ENCODE measurements at regions not wholly inside any gene's neighbourhood (a gene's known extent, or its start where the extent isn't known, plus 50 kb on each side); places are given as distances from the start of the nearest gene placed in this dataset.

- H3K36me3 ChIP-seq (ENCODE audit: control insufficient read depth in 2 of 2, insufficient read depth in 2 of 2, low read length in 1 of 2), result no peaks in the 10 kb centered on the region
- FAIRE-seq, result no peak
- intact Hi-C loops (cut with micrococcal nuclease; ENCODE audit: unreplicated experiment), result no loop called here
- ATAC-seq, result no peak
- CTCF ChIA-PET, result no interaction called here
- H3K9ac ChIP-seq (ENCODE audit: control insufficient read depth, insufficient read depth, low read length), result no peak overlapping the region
- no peaks in the 10 kb centered on the region for H3K4me1 ChIP-seq (ENCODE audit: control insufficient read depth, insufficient read depth, low read length)
- BruUV-seq (replicated peaks), result no TSS peak
- H3K27ac ChIP-seq (ENCODE audit: control insufficient read depth, insufficient read depth), result no peak overlapping the region
- POLR2A ChIA-PET, result no interaction called here
- H3K27me3 ChIP-seq (replicated peaks in 1 of 2; ENCODE audit: control insufficient read depth in 2 of 2, insufficient read depth in 2 of 2, low read length in 1 of 2), result no peaks in the 10 kb centered on the region
- H3K4me2 ChIP-seq (ENCODE audit: control insufficient read depth, insufficient read depth), result no peak overlapping the region
- no peaks in the 10 kb centered on the region for H3K79me2 ChIP-seq (ENCODE audit: control insufficient read depth, insufficient read depth, low read length)
- no peaks in the 10 kb centered on the region for H3K9me3 ChIP-seq (replicated peaks; ENCODE audit: control insufficient read depth, insufficient read depth, low read length)
- in situ Hi-C loops (cut with MboI), result no loop called here
- SMC1A ChIA-PET (ENCODE audit: uncharacterized antibody, unreplicated experiment), result no interaction called here
- no peak for TF ChIP-seq KLF5 (IDR thresholded peaks at IDR 0.05; ENCODE audit: partially characterized antibody)
- TF ChIP-seq FOXM1 (IDR thresholded peaks at IDR 0.05; ENCODE audit: low read depth, low read length), result no peak
- no peak for TF ChIP-seq JUND (IDR thresholded peaks at IDR 0.05; ENCODE audit: low read depth, low read length)
- no peak for TF ChIP-seq RAD51 (IDR thresholded peaks at IDR 0.05)
- TF ChIP-seq CTCF (IDR thresholded peaks at IDR 0.05 in 2 of 3, conservative IDR thresholded peaks at IDR 0.05 in 1 of 3; ENCODE audit: control insufficient read depth in 2 of 3, extremely low read depth in 1 of 3, insufficient read depth in 1 of 3, low read depth in 3 of 3, low read length in 3 of 3), result no peak
- TF ChIP-seq TAF1 (IDR thresholded peaks at IDR 0.05; ENCODE audit: borderline replicate concordance, low read depth, low read length), result no peak
- TF ChIP-seq POLR2AphosphoS2 (IDR thresholded peaks at IDR 0.05; ENCODE audit: low read depth, low read length), result no peak
- TF ChIP-seq GATAD2B (conservative IDR thresholded peaks at IDR 0.05; ENCODE audit: low read depth), result no peak
- TF ChIP-seq SIN3A (IDR thresholded peaks at IDR 0.05; ENCODE audit: low read depth, low read length), result no peak
- no peak for TF ChIP-seq SREBF2 (IDR thresholded peaks at IDR 0.05; ENCODE audit: low read length)
- H4K20me1 ChIP-seq (ENCODE audit: control insufficient read depth, insufficient read depth), result no peaks in the 10 kb centered on the region
- WGBS (ENCODE audit: insufficient coverage, insufficient replicate concordance, low lambda C conversion rate, missing lambda C conversion rate), result 18% methylated on average over 2 of the region's 2 CpGs
- RAD21 ChIA-PET (ENCODE audit: unreplicated experiment), result no interaction called here
- DNase-seq (ENCODE audit: low read depth, low spot score), result no peak
- no peak overlapping the region for H2AFZ ChIP-seq (ENCODE audit: control insufficient read depth, low read depth, low read length)
- H3K4me3 ChIP-seq, result no peak overlapping the region
Measured at GRCh38 chr10:75329190-75329745, 72.3 kb downstream of the ZNF503 start.

Data from GM12878 (cell line).